ENCODE measurements at regions not wholly inside any gene's neighbourhood (a gene's known extent, or its start where the extent isn't known, plus 50 kb on each side); places are given as distances from the start of the nearest gene placed in this dataset.

GRCh38 chr5:165913059-165913458 lies 2378.4 kb upstream of the WWC1 start:
- H3K4me2 ChIP-seq (replicated peaks; ENCODE audit: low read depth, low read length, poor library complexity, severe bottlenecking): no peak overlapping the region
- Mint-ChIP-seq H3K9me3 (ENCODE audit: insufficient read depth) (peaks cover 10% of the 10 kb centered on the region), H3K4me1 (no peaks in the 10 kb centered on the region), H3K4me3 (no peak overlapping the region), H3K27me3 (no peaks in the 10 kb centered on the region), H3K27ac (no peak overlapping the region)
- ATAC-seq (ENCODE audit: low read depth) (no peak), DNase-seq (no peak)
- no CpG with 5 or more reads among the region's 2 CpGs for WGBS (ENCODE audit: insufficient coverage)
- H4K20me1 ChIP-seq (ENCODE audit: control insufficient read depth, insufficient read depth, low read length, poor library complexity, severe bottlenecking): no peaks in the 10 kb centered on the region
- no peaks in the 10 kb centered on the region for H3K4me1 ChIP-seq (ENCODE audit: control insufficient read depth in 2 of 2, insufficient read depth in 2 of 2, low read length in 2 of 2)
- no peaks in the 10 kb centered on the region for H3K27me3 ChIP-seq (replicated peaks in 1 of 4; ENCODE audit: control extremely low read depth in 1 of 4, control insufficient read depth in 3 of 4, insufficient read depth in 4 of 4, low read length in 3 of 4)
- POLR2A ChIA-PET: no interaction called here
- no peak overlapping the region for H3K4me3 ChIP-seq (ENCODE audit: control extremely low read depth in 1 of 5, extremely low read depth in 1 of 5, insufficient read depth in 1 of 5, low read depth in 2 of 5, low read length in 4 of 5)
- H3K36me3 ChIP-seq (replicated peaks in 1 of 2; ENCODE audit: control extremely low read depth in 1 of 2, control insufficient read depth in 1 of 2, extremely low read depth in 1 of 2, insufficient read depth in 2 of 2, low read length in 1 of 2): no peaks in the 10 kb centered on the region
- H3K79me2 ChIP-seq (ENCODE audit: control insufficient read depth, insufficient read depth, low read length): no peaks in the 10 kb centered on the region
- CTCF ChIA-PET: no interaction called here
- no peak for TF ChIP-seq EZH2 (IDR thresholded peaks at IDR 0.05; ENCODE audit: borderline replicate concordance, insufficient read depth, low read depth, low read length, poor library complexity, severe bottlenecking)
- H3K9me3 ChIP-seq (ENCODE audit: control extremely low read depth in 1 of 3, control insufficient read depth in 2 of 3, insufficient read depth in 1 of 3, low read length in 2 of 3): no peaks in the 10 kb centered on the region
- H3K27ac ChIP-seq (ENCODE audit: low read length in 2 of 2): no peak overlapping the region
- H2AFZ ChIP-seq (ENCODE audit: insufficient read depth, low read depth, low read length, poor library complexity, severe bottlenecking): no peak overlapping the region
- intact Hi-C loops (cut with micrococcal nuclease): no loop called here
- no peak overlapping the region for H3K9ac ChIP-seq (ENCODE audit: low read length)

GRCh38 chr5:165914456-165914855 lies 2377.0 kb upstream of the WWC1 start:
- no peak overlapping the region for H2AFZ ChIP-seq (ENCODE audit: insufficient read depth, low read depth, low read length, poor library complexity, severe bottlenecking)
- Mint-ChIP-seq H3K27ac (no peak overlapping the region), H3K4me1 (no peaks in the 10 kb centered on the region), H3K27me3 (no peaks in the 10 kb centered on the region), H3K4me3 (no peak overlapping the region), H3K9me3 (ENCODE audit: insufficient read depth) (peaks cover 4% of the 10 kb centered on the region)
- no peaks in the 10 kb centered on the region for H3K4me1 ChIP-seq (ENCODE audit: control insufficient read depth in 2 of 2, insufficient read depth in 2 of 2, low read length in 2 of 2)
- H3K4me2 ChIP-seq (replicated peaks; ENCODE audit: low read depth, low read length, poor library complexity, severe bottlenecking): no peak overlapping the region
- intact Hi-C loops (cut with micrococcal nuclease): no loop called here
- peaks cover 0 to 3% (median 0%) of the 10 kb centered on the region in 3 donors for H3K9me3 ChIP-seq (ENCODE audit: control extremely low read depth in 1 of 3, control insufficient read depth in 2 of 3, insufficient read depth in 1 of 3, low read length in 2 of 3)
- H3K9ac ChIP-seq (ENCODE audit: low read length): no peak overlapping the region
- H4K20me1 ChIP-seq (ENCODE audit: control insufficient read depth, insufficient read depth, low read length, poor library complexity, severe bottlenecking): no peaks in the 10 kb centered on the region
- ATAC-seq (ENCODE audit: low read depth): no peak
- H3K4me3 ChIP-seq (ENCODE audit: control extremely low read depth in 1 of 5, extremely low read depth in 1 of 5, insufficient read depth in 1 of 5, low read depth in 2 of 5, low read length in 4 of 5): no peak overlapping the region
- no peak overlapping the region for H3K27ac ChIP-seq (ENCODE audit: low read length in 2 of 2)
- no peak for TF ChIP-seq EZH2 (IDR thresholded peaks at IDR 0.05; ENCODE audit: borderline replicate concordance, insufficient read depth, low read depth, low read length, poor library complexity, severe bottlenecking)
- no peak for TF ChIP-seq CTCF (IDR thresholded peaks at IDR 0.05)
- no CpG with 5 or more reads among the region's 6 CpGs for WGBS (ENCODE audit: insufficient coverage)
- POLR2A ChIA-PET: no interaction called here
- no peaks in the 10 kb centered on the region for H3K36me3 ChIP-seq (replicated peaks in 1 of 2; ENCODE audit: control extremely low read depth in 1 of 2, control insufficient read depth in 1 of 2, extremely low read depth in 1 of 2, insufficient read depth in 2 of 2, low read length in 1 of 2)
- DNase-seq: no peak
- CTCF ChIA-PET: no interaction called here
- H3K79me2 ChIP-seq (ENCODE audit: control insufficient read depth, insufficient read depth, low read length): no peaks in the 10 kb centered on the region
- H3K27me3 ChIP-seq (replicated peaks in 1 of 4; ENCODE audit: control extremely low read depth in 1 of 4, control insufficient read depth in 3 of 4, insufficient read depth in 4 of 4, low read length in 3 of 4): no peaks in the 10 kb centered on the region
